H9 (cell line): ENCODE measurements at regions not wholly inside any gene's neighbourhood (a gene's known extent, or its start where the extent isn't known, plus 50 kb on each side); places are given as distances from the start of the nearest gene placed in this dataset.

Experiments
- DNase-seq: peaks from one replicate; pipeline ENCODE4 v3.0.0-alpha.2; 2017
- H2AFZ ChIP-seq: one replicate; pipeline ENCODE4 v1.6.1; 2013; ENCODE audit warnings: mild to moderate bottlenecking, low read length, control low read depth, moderate library complexity
- H2AK5ac ChIP-seq: 2 replicates; pipeline ENCODE4 v1.6.1; 2013; ENCODE audit warnings: low read length, control low read depth, mixed read lengths; ENCODE audit not compliant: insufficient read length
- H2BK120ac ChIP-seq: one replicate; pipeline ENCODE4 v1.6.1; 2013; ENCODE audit warnings: low read depth, mild to moderate bottlenecking, low read length, control low read depth, inconsistent platforms; ENCODE audit not compliant: poor library complexity, severe bottlenecking
- H2BK12ac ChIP-seq: 2 replicates; pipeline ENCODE4 v1.6.1; 2013; ENCODE audit warnings: low read length, control low read depth, mixed read lengths, low read depth; ENCODE audit not compliant: insufficient read length
- H2BK15ac ChIP-seq: 2 replicates; pipeline ENCODE4 v1.6.1; 2013; ENCODE audit warnings: low read depth, low read length, control low read depth
- H2BK20ac ChIP-seq: one replicate; pipeline ENCODE4 v1.6.1; 2013; ENCODE audit warnings: low read depth, mild to moderate bottlenecking, low read length, control low read depth, inconsistent platforms; ENCODE audit not compliant: poor library complexity, severe bottlenecking
- H2BK5ac ChIP-seq: 2 replicates; pipeline ENCODE4 v1.6.1; 2013; ENCODE audit warnings: low read length, control low read depth, mixed read lengths; ENCODE audit not compliant: insufficient read length
- H3K14ac ChIP-seq: 2 replicates; pipeline ENCODE4 v1.6.1; 2013; ENCODE audit warnings: low read length, control low read depth; ENCODE audit not compliant: insufficient read depth
- H3K18ac ChIP-seq: 2 replicates; pipeline ENCODE4 v1.6.1; 2013; ENCODE audit warnings: low read depth, mild to moderate bottlenecking, mixed read lengths, low read length, control low read depth; ENCODE audit not compliant: insufficient read length
- H3K23ac ChIP-seq: 2 replicates; pipeline ENCODE4 v1.6.1; 2013; ENCODE audit warnings: low read length, control low read depth, mixed read lengths, low read depth; ENCODE audit not compliant: insufficient read length
- H3K23me2 ChIP-seq: 2 replicates; pipeline ENCODE4 v1.6.1; 2013; ENCODE audit warnings: low read depth, mild to moderate bottlenecking, mixed read lengths, low read length, control low read depth; ENCODE audit not compliant: insufficient read length, poor library complexity, severe bottlenecking
- H3K27ac ChIP-seq: 2 replicates; pipeline ENCODE4 v1.5.1; 2013; ENCODE audit warnings: low read length, control low read depth, mixed read lengths, low read depth; ENCODE audit not compliant: insufficient read length
- H3K27me3 ChIP-seq: 2 replicates; pipeline ENCODE4 v1.6.1; 2013; ENCODE audit warnings: low read length, control low read depth, inconsistent platforms; ENCODE audit not compliant: insufficient read depth
- H3K4ac ChIP-seq: 2 replicates; pipeline ENCODE4 v1.6.1; 2013; ENCODE audit warnings: low read depth, mild to moderate bottlenecking, control low read depth, inconsistent platforms, low read length, moderate library complexity
- H3K4me1 ChIP-seq: 2 replicates; pipeline ENCODE4 v1.6.1; 2013; ENCODE audit warnings: low read length, control low read depth, inconsistent platforms; ENCODE audit not compliant: insufficient read depth
- H3K4me2 ChIP-seq: 2 replicates; pipeline ENCODE4 v1.6.1; 2013; ENCODE audit warnings: low read length, control low read depth, mixed read lengths; ENCODE audit not compliant: insufficient read length, insufficient read depth
- H3K56ac ChIP-seq: 2 replicates; pipeline ENCODE4 v1.6.1; 2013; ENCODE audit warnings: low read depth, mild to moderate bottlenecking, mixed read lengths, low read length, control low read depth; ENCODE audit not compliant: insufficient read length
- H3K79me1 ChIP-seq: 2 replicates; pipeline ENCODE4 v1.6.1; 2013; ENCODE audit warnings: low read depth, mild to moderate bottlenecking, moderate library complexity, low read length, control low read depth, inconsistent platforms; ENCODE audit not compliant: insufficient read depth, poor library complexity, severe bottlenecking
- H3K79me2 ChIP-seq: 2 replicates; pipeline ENCODE4 v1.6.1; 2013; ENCODE audit warnings: low read length, control low read depth, inconsistent platforms; ENCODE audit not compliant: insufficient read depth
- H3K9ac ChIP-seq: 2 replicates; pipeline ENCODE4 v1.6.1; 2013; ENCODE audit warnings: low read length, control low read depth, mixed read lengths; ENCODE audit not compliant: insufficient read length; ENCODE audit errors: extremely low read depth
- H3K9me3 ChIP-seq: one replicate; pipeline ENCODE4 v1.6.1; 2013; ENCODE audit warnings: low read depth, low read length, inconsistent platforms; ENCODE audit not compliant: control insufficient read depth
- H3T11ph ChIP-seq: one replicate; pipeline ENCODE4 v1.6.1; 2013; ENCODE audit warnings: mild to moderate bottlenecking, low read length, control low read depth, inconsistent platforms
- H4K20me1 ChIP-seq: one replicate; pipeline ENCODE4 v1.6.1; 2013; ENCODE audit not compliant: control insufficient read depth, insufficient read length, insufficient read depth
- H4K5ac ChIP-seq: 2 replicates; pipeline ENCODE4 v1.6.1; 2013; ENCODE audit warnings: low read depth, mild to moderate bottlenecking, mixed read lengths, low read length, control low read depth; ENCODE audit not compliant: insufficient read length
- H4K8ac ChIP-seq: replicated peaks from 2 replicates; pipeline ENCODE4 v1.6.1; 2013; ENCODE audit warnings: low read length, control low read depth, mixed read lengths, low read depth; ENCODE audit not compliant: insufficient read length
- H4K91ac ChIP-seq: 2 replicates; pipeline ENCODE4 v1.6.1; 2013; ENCODE audit warnings: low read depth, mild to moderate bottlenecking, moderate library complexity, mixed read lengths, low read length, control low read depth; ENCODE audit not compliant: insufficient read length
- H3K27ac Mint-ChIP-seq, 3 experiments: 2 replicates in 2 of 3; 3 replicates in 1 of 3; pipeline ENCODE4 v1.8.0; 2020 to 2021; ENCODE audit warnings: mixed read lengths in 3 of 3, mild to moderate bottlenecking in 1 of 3, moderate library complexity in 1 of 3
- H3K27me3 Mint-ChIP-seq: 2 replicates; pipeline ENCODE4 v1.8.0; 2021; ENCODE audit warnings: low read depth, mild to moderate bottlenecking, moderate library complexity, mixed read lengths
- H3K36me3 Mint-ChIP-seq, 3 experiments: 2 replicates in 2 of 3; 3 replicates in 1 of 3; pipeline ENCODE4 v1.8.0; 2020 to 2021; ENCODE audit warnings: low read depth in 3 of 3, mixed read lengths in 3 of 3; ENCODE audit not compliant: insufficient read depth in 1 of 3
- H3K4me1 Mint-ChIP-seq, 2 experiments: 2 replicates each; pipeline ENCODE4 v1.8.0; 2020; ENCODE audit warnings: mixed read lengths in 2 of 2
- H3K4me3 Mint-ChIP-seq, 2 experiments: 2 replicates in 1 of 2; 3 replicates in 1 of 2; pipeline ENCODE4 v1.8.0; 2020 to 2021; ENCODE audit warnings: mild to moderate bottlenecking in 2 of 2, mixed read lengths in 2 of 2, moderate library complexity in 1 of 2
- H3K9me3 Mint-ChIP-seq, 2 experiments: 2 replicates in 1 of 2; 3 replicates in 1 of 2; pipeline ENCODE4 v1.8.0; 2020; ENCODE audit warnings: mild to moderate bottlenecking in 2 of 2, mixed read lengths in 2 of 2, moderate library complexity in 1 of 2
- WGBS: extraction: QIAGEN DNeasy Blood & Tissue Kit; methylation state at CpG from one replicate; pipeline ENCODE4 v1.1.7; 2013; ENCODE audit warnings: missing lambda C conversion rate, low lambda C conversion rate, mixed read lengths; ENCODE audit not compliant: insufficient read length; ENCODE audit errors: extremely low coverage; 5-methylcytosine and 5-hydroxymethylcytosine counted together
- TF ChIP-seq, protein P1 (sequence below): fragments of 200-600 bp; sonication (generic); conservative IDR thresholded peaks from 3 replicates; pipeline ENCODE4 v1.8.0; 2021; ENCODE audit warnings: antibody characterized with exemption, mild to moderate bottlenecking

DNA sequence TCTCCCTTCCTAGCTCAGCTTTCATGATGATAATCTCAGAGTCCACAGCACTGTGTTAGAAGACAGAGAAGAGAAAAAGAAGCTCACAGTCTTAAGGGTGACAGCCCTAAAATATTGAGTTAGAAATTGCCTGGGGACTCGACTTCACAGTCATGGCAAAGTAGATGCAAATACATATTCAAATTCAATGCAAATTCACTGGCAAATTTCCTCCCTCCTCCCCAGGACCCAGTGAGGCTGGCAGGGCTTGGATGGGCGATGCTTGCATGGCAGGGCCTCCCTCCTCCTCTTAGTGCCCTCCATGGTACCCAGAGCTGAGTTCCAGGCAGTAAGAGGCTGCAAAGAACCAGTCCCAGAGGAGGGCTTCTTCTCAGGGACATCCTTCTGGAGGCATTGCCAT, 115.6 kb upstream of the UQCRFS1 start:
- no peak overlapping the region for H4K5ac ChIP-seq
- peaks cover 2 to 15% of the 10 kb centered on the region in 2 experiments; a peak in 4 of 5 replicates for H3K9me3 Mint-ChIP-seq
- H3K23ac ChIP-seq: no peak overlapping the region
- no peaks in the 10 kb centered on the region for H4K20me1 ChIP-seq
- H3K23me2 ChIP-seq: no peaks in the 10 kb centered on the region
- H3T11ph ChIP-seq: no peak overlapping the region
- peaks cover 17% of the 10 kb centered on the region for H3K27me3 Mint-ChIP-seq
- H3K4me1 ChIP-seq: 0 out of 2 replicates have a peak, but pooled peaks cover 2% of the 10 kb centered on the region
- H3K4me1 Mint-ChIP-seq: peaks cover 19% of the 10 kb centered on the region in 2 experiments
- H2BK12ac ChIP-seq: no peak overlapping the region
- no peaks in the 10 kb centered on the region for H3K79me1 ChIP-seq
- DNase-seq: no peak
- H2BK20ac ChIP-seq: no peak overlapping the region
- H3K18ac ChIP-seq: no peak overlapping the region
- no peak overlapping the region for H3K4me3 Mint-ChIP-seq
- TF ChIP-seq, protein P1, sequence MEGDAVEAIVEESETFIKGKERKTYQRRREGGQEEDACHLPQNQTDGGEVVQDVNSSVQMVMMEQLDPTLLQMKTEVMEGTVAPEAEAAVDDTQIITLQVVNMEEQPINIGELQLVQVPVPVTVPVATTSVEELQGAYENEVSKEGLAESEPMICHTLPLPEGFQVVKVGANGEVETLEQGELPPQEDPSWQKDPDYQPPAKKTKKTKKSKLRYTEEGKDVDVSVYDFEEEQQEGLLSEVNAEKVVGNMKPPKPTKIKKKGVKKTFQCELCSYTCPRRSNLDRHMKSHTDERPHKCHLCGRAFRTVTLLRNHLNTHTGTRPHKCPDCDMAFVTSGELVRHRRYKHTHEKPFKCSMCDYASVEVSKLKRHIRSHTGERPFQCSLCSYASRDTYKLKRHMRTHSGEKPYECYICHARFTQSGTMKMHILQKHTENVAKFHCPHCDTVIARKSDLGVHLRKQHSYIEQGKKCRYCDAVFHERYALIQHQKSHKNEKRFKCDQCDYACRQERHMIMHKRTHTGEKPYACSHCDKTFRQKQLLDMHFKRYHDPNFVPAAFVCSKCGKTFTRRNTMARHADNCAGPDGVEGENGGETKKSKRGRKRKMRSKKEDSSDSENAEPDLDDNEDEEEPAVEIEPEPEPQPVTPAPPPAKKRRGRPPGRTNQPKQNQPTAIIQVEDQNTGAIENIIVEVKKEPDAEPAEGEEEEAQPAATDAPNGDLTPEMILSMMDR: no peak
- H3K9me3 ChIP-seq: no peaks in the 10 kb centered on the region
- no peak overlapping the region for H2AK5ac ChIP-seq
- H2BK5ac ChIP-seq: no peak overlapping the region
- H2AFZ ChIP-seq: no peak overlapping the region
- H3K4ac ChIP-seq: no peak overlapping the region
- H2BK15ac ChIP-seq: no peak overlapping the region
- H4K91ac ChIP-seq: no peak overlapping the region
- no CpG with 5 or more reads among the region's 2 CpGs for WGBS
- H3K14ac ChIP-seq: no peak overlapping the region
- no peak overlapping the region for H2BK120ac ChIP-seq
- no peaks in the 10 kb centered on the region for H3K27me3 ChIP-seq
- no peak overlapping the region for H3K27ac Mint-ChIP-seq
- H3K9ac ChIP-seq: no peak overlapping the region
- H3K36me3 Mint-ChIP-seq: peaks cover 0 to 3% (median 0%) of the 10 kb centered on the region in 3 experiments; a peak in 1 of 7 replicates
- no peak overlapping the region for H3K27ac ChIP-seq
- H3K56ac ChIP-seq: no peak overlapping the region
- no peak overlapping the region for H4K8ac ChIP-seq
- H3K79me2 ChIP-seq: no peaks in the 10 kb centered on the region
- no peak overlapping the region for H3K4me2 ChIP-seq
